Panc1 (cell line): ENCODE measurements at regions not wholly inside any gene's neighbourhood (a gene's known extent, or its start where the extent isn't known, plus 50 kb on each side); places are given as distances from the start of the nearest gene placed in this dataset.

Experiments used
- ATAC-seq: fragments of 200-7000 bp; cut with Tn5 transposase; 2 replicates; pipeline ENCODE4 v1.9.1; 2020; ENCODE audit warnings: mild to moderate bottlenecking, moderate library complexity
- BruUV-seq: library from RNA; stranded (reverse); fragments of 400-500 nt; replicated peaks from 2 replicates; lab custom pipeline; 2021; lab: Mats Ljungman, UMichigan
- CTCF ChIA-PET: fragments of 300-600 bp; sonication (Branson Sonifier 250); formaldehyde crosslinking; loops from one replicate; lab custom pipeline; 2022; ENCODE audit warnings: antibody characterized with exemption; lab: Charles Lee
- POLR2A ChIA-PET: fragments of 300-600 bp; sonication (Branson Sonifier 250); formaldehyde crosslinking; loops from one replicate; lab custom pipeline; 2022; ENCODE audit warnings: antibody characterized with exemption; lab: Charles Lee
- DNase-seq: peaks from one replicate; pipeline ENCODE4 v3.0.0-alpha.2; 2010; ENCODE audit warnings: low read depth, low spot score
- H3K27ac ChIP-seq: 2 replicates; pipeline ENCODE4 v1.5.1; 2011; ENCODE audit warnings: mild to moderate bottlenecking, low read length, inconsistent platforms
- H3K27me3 ChIP-seq: fragments of 200-500 bp; sonication (Bioruptor generic); 2 replicates; pipeline ENCODE4 v1.6.0; 2014; ENCODE audit warnings: low read length, inconsistent platforms; ENCODE audit not compliant: control insufficient read depth, insufficient read depth
- H3K36me3 ChIP-seq: fragments of 200-500 bp; sonication (Bioruptor generic); 2 replicates; pipeline ENCODE4 v1.5.1; 2014; ENCODE audit warnings: inconsistent platforms, mild to moderate bottlenecking, low read length, moderate library complexity; ENCODE audit not compliant: control insufficient read depth, insufficient read depth
- H3K4me1 ChIP-seq: 2 replicates; pipeline ENCODE4 v1.5.1; 2011; ENCODE audit warnings: inconsistent platforms, mild to moderate bottlenecking, low read length, moderate library complexity; ENCODE audit not compliant: control insufficient read depth, insufficient read depth
- H3K4me3 ChIP-seq, 2 experiments: 2 replicates each; pipeline ENCODE4 v1.5.1; 2011 to 2012; ENCODE audit warnings: low read depth in 2 of 2, low read length in 2 of 2, mild to moderate bottlenecking in 2 of 2, inconsistent platforms in 1 of 2, moderate library complexity in 1 of 2
- H3K9me3 ChIP-seq: fragments of 200-500 bp; sonication (Bioruptor generic); 2 replicates; pipeline ENCODE4 v1.5.1; 2014; ENCODE audit warnings: low read depth, mild to moderate bottlenecking, inconsistent platforms, low read length, moderate library complexity; ENCODE audit not compliant: control insufficient read depth, insufficient read depth
- POLR2AphosphoS5 ChIP-seq: IDR thresholded peaks from 2 replicates; pipeline ENCODE4 v1.6.1; 2012; ENCODE audit warnings: mild to moderate bottlenecking, low read depth, low read length, moderate library complexity
- SIN3A ChIP-seq: IDR thresholded peaks from 2 replicates; pipeline ENCODE4 v1.6.1; 2012; ENCODE audit warnings: low read depth, mild to moderate bottlenecking, low read length, moderate library complexity, borderline replicate concordance; ENCODE audit not compliant: insufficient read depth
- TCF7L2 ChIP-seq: IDR thresholded peaks from 2 replicates; pipeline ENCODE4 v1.6.1; 2011; ENCODE audit warnings: mild to moderate bottlenecking, low read depth, low read length, inconsistent platforms
- in situ Hi-C: cut with HindIII; loops from 2 replicates; pipeline ENCODE4 v1.10.0; 2016; ENCODE audit warnings: low sequenced_read_pairs, low pct_unique_long_range_greater_than_20kb
- intact Hi-C: fragments of 100-400 bp; cut with micrococcal nuclease; formaldehyde crosslinking; loops from one replicate; pipeline ENCODE4 v1.10.0; 2022; ENCODE audit not compliant: unreplicated experiment
- TF ChIP-seq, protein P1 (sequence below): fragments of 450-650 bp; IDR thresholded peaks from 2 replicates; pipeline ENCODE4 v1.5.1; 2017; ENCODE audit warnings: mild to moderate bottlenecking
- TF ChIP-seq, protein P2 (sequence below), 2 experiments: IDR thresholded peaks; 2 replicates each; pipeline ENCODE4 v1.6.1; 2011 to 2012; ENCODE audit warnings: low read depth in 2 of 2, control low read depth in 1 of 2, low read length in 1 of 2, mild to moderate bottlenecking in 1 of 2, moderate library complexity in 1 of 2; ENCODE audit not compliant: insufficient read depth in 1 of 2

DNA sequence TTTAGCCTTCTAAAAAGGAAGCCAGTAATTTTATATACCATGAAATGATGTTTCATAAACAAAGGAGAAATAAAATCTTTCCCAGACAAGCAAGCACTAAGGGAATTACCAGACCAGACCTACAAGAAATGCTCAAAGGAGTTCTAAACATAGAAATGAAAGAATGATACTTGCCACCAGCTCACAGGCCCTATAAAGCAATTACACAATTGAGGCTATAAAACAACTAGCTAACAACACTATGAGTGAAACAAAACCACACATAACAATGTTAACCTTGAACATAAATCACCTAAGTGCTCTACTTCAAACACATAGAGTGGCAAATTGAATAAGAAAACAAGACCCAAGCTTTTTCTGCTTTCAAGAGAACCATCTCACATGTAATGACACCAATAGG lies 123.8 kb downstream of the BARHL2 start:
- ChIA-PET POLR2A (no interaction called here), CTCF (no interaction called here)
- Histone ChIP-seq H3K4me1 (no peaks in the 10 kb centered on the region), H3K4me3 (no peak overlapping the region), H3K9me3 (peaks cover 3% of the 10 kb centered on the region; the same call in 1 of the 2 replicates), H3K36me3 (no peaks in the 10 kb centered on the region), H3K27me3 (no peaks in the 10 kb centered on the region), H3K27ac (no peak overlapping the region)
- no TSS peak for BruUV-seq
- intact Hi-C loops (no loop called here), in situ Hi-C loops (no loop called here)
- no peak for DNase-seq
- TF ChIP-seq SIN3A (no peak), TCF7L2 (no peak), POLR2AphosphoS5 (no peak)
- TF ChIP-seq, protein P1, sequence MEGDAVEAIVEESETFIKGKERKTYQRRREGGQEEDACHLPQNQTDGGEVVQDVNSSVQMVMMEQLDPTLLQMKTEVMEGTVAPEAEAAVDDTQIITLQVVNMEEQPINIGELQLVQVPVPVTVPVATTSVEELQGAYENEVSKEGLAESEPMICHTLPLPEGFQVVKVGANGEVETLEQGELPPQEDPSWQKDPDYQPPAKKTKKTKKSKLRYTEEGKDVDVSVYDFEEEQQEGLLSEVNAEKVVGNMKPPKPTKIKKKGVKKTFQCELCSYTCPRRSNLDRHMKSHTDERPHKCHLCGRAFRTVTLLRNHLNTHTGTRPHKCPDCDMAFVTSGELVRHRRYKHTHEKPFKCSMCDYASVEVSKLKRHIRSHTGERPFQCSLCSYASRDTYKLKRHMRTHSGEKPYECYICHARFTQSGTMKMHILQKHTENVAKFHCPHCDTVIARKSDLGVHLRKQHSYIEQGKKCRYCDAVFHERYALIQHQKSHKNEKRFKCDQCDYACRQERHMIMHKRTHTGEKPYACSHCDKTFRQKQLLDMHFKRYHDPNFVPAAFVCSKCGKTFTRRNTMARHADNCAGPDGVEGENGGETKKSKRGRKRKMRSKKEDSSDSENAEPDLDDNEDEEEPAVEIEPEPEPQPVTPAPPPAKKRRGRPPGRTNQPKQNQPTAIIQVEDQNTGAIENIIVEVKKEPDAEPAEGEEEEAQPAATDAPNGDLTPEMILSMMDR: no peak
- TF ChIP-seq, protein P2, sequence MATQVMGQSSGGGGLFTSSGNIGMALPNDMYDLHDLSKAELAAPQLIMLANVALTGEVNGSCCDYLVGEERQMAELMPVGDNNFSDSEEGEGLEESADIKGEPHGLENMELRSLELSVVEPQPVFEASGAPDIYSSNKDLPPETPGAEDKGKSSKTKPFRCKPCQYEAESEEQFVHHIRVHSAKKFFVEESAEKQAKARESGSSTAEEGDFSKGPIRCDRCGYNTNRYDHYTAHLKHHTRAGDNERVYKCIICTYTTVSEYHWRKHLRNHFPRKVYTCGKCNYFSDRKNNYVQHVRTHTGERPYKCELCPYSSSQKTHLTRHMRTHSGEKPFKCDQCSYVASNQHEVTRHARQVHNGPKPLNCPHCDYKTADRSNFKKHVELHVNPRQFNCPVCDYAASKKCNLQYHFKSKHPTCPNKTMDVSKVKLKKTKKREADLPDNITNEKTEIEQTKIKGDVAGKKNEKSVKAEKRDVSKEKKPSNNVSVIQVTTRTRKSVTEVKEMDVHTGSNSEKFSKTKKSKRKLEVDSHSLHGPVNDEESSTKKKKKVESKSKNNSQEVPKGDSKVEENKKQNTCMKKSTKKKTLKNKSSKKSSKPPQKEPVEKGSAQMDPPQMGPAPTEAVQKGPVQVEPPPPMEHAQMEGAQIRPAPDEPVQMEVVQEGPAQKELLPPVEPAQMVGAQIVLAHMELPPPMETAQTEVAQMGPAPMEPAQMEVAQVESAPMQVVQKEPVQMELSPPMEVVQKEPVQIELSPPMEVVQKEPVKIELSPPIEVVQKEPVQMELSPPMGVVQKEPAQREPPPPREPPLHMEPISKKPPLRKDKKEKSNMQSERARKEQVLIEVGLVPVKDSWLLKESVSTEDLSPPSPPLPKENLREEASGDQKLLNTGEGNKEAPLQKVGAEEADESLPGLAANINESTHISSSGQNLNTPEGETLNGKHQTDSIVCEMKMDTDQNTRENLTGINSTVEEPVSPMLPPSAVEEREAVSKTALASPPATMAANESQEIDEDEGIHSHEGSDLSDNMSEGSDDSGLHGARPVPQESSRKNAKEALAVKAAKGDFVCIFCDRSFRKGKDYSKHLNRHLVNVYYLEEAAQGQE (IDR thresholded peaks at IDR 0.05; ENCODE audit: insufficient read depth in 1 of 2, low read depth in 2 of 2, low read length in 1 of 2): no peak
- no peak for ATAC-seq

DNA sequence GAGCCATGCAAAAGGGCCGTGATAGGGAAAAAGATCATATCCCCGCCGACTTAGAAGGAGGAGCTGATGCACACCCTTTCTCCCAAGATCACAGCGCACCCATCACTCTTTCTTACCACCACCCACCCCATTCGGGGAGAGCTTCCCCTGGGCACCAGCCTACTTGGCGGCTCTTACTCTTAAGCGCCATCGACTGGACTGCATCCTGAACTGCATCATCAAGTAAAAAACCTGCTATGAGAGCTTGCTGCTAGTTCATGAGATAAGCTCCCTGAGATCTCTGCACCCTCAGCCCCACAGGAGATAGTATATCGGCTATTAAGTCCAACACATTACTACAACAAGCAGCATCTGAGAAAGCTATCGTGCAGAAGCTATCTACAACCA lies 125.1 kb downstream of the BARHL2 start:
- H3K4me3 ChIP-seq: no peak overlapping the region
- DNase-seq (no peak), ATAC-seq (no peak)
- no peak for TF ChIP-seq POLR2AphosphoS5
- no peak for TF ChIP-seq SIN3A
- TF ChIP-seq, protein P1: no peak
- TF ChIP-seq, protein P2 (IDR thresholded peaks at IDR 0.05; ENCODE audit: insufficient read depth in 1 of 2, low read depth in 2 of 2, low read length in 1 of 2): no peak
- no TSS peak for BruUV-seq
- intact Hi-C loops: no loop called here
- in situ Hi-C loops: no loop called here
- ChIA-PET POLR2A (no interaction called here), CTCF (interaction anchor here (0.5 kb wide), 1 partner anchor 13 kb away, joined by 3 read pairs; no protein-coding TSS in a partner anchor)
- H3K27me3 ChIP-seq: no peaks in the 10 kb centered on the region
- H3K4me1 ChIP-seq: no peaks in the 10 kb centered on the region
- H3K36me3 ChIP-seq: no peaks in the 10 kb centered on the region
- H3K9me3 ChIP-seq: peaks cover 3% of the 10 kb centered on the region; the same call in 1 of the 2 replicates
- no peak overlapping the region for H3K27ac ChIP-seq
